GM23338 (cell line): ENCODE measurements at regions not wholly inside any gene's neighbourhood (a gene's known extent, or its start where the extent isn't known, plus 50 kb on each side); places are given as distances from the start of the nearest gene placed in this dataset.

Source experiments
- CREB1 ChIP-seq: fragments of 250-450 bp; sonication (Bioruptor Pico); IDR thresholded peaks from 2 replicates; pipeline ENCODE4 v1.5.0; 2020; ENCODE audit warnings: low read depth, mild to moderate bottlenecking, moderate library complexity
- CTCF ChIP-seq, 2 experiments: fragments of 200-600 bp in 1 of 2; sonication (generic) in 1 of 2; conservative IDR thresholded peaks; 2 replicates each; pipeline versions ENCODE4 v1.5.1 to v1.6.1; 2016 to 2017; ENCODE audit warnings: antibody characterized with exemption in 2 of 2, low read depth in 2 of 2, mild to moderate bottlenecking in 2 of 2, moderate library complexity in 1 of 2
- EZH2 ChIP-seq: fragments of 200-600 bp; sonication (generic); IDR thresholded peaks from one replicate; pipeline ENCODE4 v1.8.0; 2017; ENCODE audit warnings: antibody characterized with exemption, mild to moderate bottlenecking, low read depth; ENCODE audit not compliant: unreplicated experiment
- EZH2phosphoT487 ChIP-seq: fragments of 200-600 bp; sonication (generic); IDR thresholded peaks from one replicate; pipeline ENCODE4 v1.8.1; 2018; ENCODE audit warnings: antibody characterized with exemption; ENCODE audit not compliant: unreplicated experiment
- JUNB ChIP-seq: IDR thresholded peaks from one replicate; pipeline ENCODE4 v1.6.1; 2016; ENCODE audit warnings: antibody characterized with exemption; ENCODE audit not compliant: unreplicated experiment
- POLR2AphosphoS5 ChIP-seq: IDR thresholded peaks from 2 replicates; pipeline ENCODE4 v1.6.1; 2016; ENCODE audit warnings: antibody characterized with exemption, low read depth
- REST ChIP-seq: IDR thresholded peaks from one replicate; pipeline ENCODE4 v1.6.1; 2018; ENCODE audit warnings: antibody characterized with exemption; ENCODE audit not compliant: unreplicated experiment
- ZNF114 ChIP-seq: fragments of 250-450 bp; sonication (Bioruptor Pico); IDR thresholded peaks from 2 replicates; pipeline ENCODE4 v1.5.0; 2020; ENCODE audit warnings: mild to moderate bottlenecking, moderate library complexity

- no peak for TF ChIP-seq EZH2
- TF ChIP-seq POLR2AphosphoS5: no peak
- TF ChIP-seq CTCF (conservative IDR thresholded peaks at IDR 0.05; ENCODE audit: low read depth in 2 of 2): no peak
- no peak for TF ChIP-seq CREB1
- no peak for TF ChIP-seq REST
- TF ChIP-seq ZNF114 (CRISPR knock-in tag): no peak
- no peak for TF ChIP-seq EZH2phosphoT487
- no peak for TF ChIP-seq JUNB
Measured at GRCh38 chr6:167491438-167492099, 166.7 kb downstream of the TTLL2 start.
